ENCODE measurements at regions not wholly inside any gene's neighbourhood (a gene's known extent, or its start where the extent isn't known, plus 50 kb on each side); places are given as distances from the start of the nearest gene placed in this dataset.

DNA sequence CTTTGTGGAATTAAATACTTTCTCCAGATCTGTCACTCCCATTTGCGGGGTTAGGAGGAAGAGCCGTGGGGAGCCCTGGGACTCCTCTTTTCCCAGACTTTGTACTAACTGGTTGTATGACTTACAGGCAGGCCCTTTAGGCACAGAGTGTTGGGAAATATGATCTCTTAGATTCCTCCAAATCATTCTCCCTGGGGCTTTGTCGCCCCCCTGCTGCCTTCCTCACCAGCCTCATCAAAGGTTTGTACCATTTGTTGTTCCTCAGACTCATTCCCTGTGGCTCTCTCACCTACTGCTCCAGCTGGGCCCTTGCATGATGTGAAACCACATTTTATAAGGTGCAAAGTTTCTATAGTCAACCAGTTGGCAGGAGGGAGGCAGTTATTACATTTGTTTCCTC, 56.4 kb downstream of the CRYGS start:
- H3K36me3 ChIP-seq (ENCODE audit: control insufficient read depth, insufficient read depth, low read length), result no peaks in the 10 kb centered on the region
- no peaks in the 10 kb centered on the region for H3K9me3 ChIP-seq (ENCODE audit: control insufficient read depth, low read length)
- no peaks in the 10 kb centered on the region for H3K4me1 ChIP-seq (ENCODE audit: control insufficient read depth, insufficient read depth, low read length, poor library complexity, severe bottlenecking)
- 0 to 30% methylated on average over 1 to 3 of the region's 3 CpGs for WGBS, 2 experiments (ENCODE audit: insufficient coverage in 2 of 2)
- H3K4me3 ChIP-seq (ENCODE audit: extremely low read depth, insufficient read depth, low read length, poor library complexity, severe bottlenecking), result no peak overlapping the region
- no peak overlapping the region for H3K27ac ChIP-seq (ENCODE audit: low read depth, low read length, severe bottlenecking)

DNA sequence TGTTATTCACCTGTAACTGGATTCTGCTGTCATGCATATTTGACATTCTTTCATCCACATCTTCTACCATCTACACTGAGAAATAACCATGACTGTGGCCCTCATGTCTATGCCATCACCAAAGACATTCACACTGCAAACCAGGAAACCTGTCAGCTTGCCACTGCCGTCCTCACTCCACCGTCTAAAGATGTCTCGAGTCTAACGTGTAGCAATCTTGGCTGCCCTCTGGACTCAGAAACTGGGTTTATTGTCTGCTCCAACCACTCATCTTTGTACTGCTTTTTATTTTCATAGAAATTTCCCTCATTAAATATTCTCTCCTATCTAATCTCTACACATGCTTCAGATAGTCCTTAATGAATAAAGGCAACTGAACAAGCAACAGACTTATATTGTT, 57.1 kb downstream of the CRYGS start:
- Histone ChIP-seq H3K36me3 (ENCODE audit: control insufficient read depth, insufficient read depth, low read length) (no peaks in the 10 kb centered on the region), H3K9me3 (ENCODE audit: control insufficient read depth, low read length) (no peaks in the 10 kb centered on the region), H3K4me1 (ENCODE audit: control insufficient read depth, insufficient read depth, low read length, poor library complexity, severe bottlenecking) (no peaks in the 10 kb centered on the region), H3K27ac (ENCODE audit: low read depth, low read length, severe bottlenecking) (no peak overlapping the region), H3K4me3 (ENCODE audit: extremely low read depth, insufficient read depth, low read length, poor library complexity, severe bottlenecking) (no peak overlapping the region)
- WGBS, 2 experiments (ENCODE audit: insufficient coverage in 2 of 2), result 89 to 91% methylated on average over 4 of the region's 4 CpGs

DNA sequence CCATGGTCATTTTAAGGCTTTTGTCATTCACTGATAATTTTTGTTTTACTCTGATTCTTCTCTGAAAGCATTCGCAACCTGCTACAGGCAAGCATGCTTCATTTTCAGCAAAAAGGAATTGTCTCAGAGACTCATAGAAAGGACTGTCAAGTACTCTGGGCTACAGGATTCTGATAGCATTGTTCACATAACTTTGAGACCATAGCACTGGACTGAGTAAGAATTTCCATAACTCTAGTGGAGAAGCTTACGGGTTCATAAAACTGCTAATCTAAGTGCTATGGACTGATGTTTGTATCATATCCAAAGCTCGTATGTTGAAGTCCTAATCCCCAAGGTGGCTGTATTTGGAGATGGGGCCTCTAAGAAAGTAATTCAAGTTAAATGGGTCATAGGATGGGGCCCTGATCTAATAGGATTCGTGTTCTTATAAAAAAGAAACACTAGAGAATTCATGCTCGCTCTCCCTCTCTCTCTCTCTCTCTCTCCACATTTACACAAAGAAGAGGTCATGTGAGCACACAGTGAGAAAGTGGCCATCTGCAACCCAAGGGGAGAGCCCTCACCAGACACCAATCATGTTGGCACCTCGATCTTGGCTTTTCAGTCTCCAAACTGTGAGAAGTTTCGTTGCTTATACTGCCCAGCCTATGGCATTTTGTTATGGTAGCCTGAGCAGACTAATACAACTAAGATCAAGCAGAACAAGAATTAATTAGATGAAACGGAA, 60.4 kb downstream of the CRYGS start:
- Histone ChIP-seq H3K9me3 (ENCODE audit: control insufficient read depth, low read length) (no peaks in the 10 kb centered on the region), H3K27ac (ENCODE audit: low read depth, low read length, severe bottlenecking) (no peak overlapping the region), H3K4me3 (ENCODE audit: extremely low read depth, insufficient read depth, low read length, poor library complexity, severe bottlenecking) (no peak overlapping the region), H3K4me1 (ENCODE audit: control insufficient read depth, insufficient read depth, low read length, poor library complexity, severe bottlenecking) (no peaks in the 10 kb centered on the region), H3K36me3 (ENCODE audit: control insufficient read depth, insufficient read depth, low read length) (no peaks in the 10 kb centered on the region)
- 90 to 91% methylated on average over 2 to 3 of the region's 8 CpGs for WGBS, 2 experiments (ENCODE audit: insufficient coverage in 2 of 2)

DNA sequence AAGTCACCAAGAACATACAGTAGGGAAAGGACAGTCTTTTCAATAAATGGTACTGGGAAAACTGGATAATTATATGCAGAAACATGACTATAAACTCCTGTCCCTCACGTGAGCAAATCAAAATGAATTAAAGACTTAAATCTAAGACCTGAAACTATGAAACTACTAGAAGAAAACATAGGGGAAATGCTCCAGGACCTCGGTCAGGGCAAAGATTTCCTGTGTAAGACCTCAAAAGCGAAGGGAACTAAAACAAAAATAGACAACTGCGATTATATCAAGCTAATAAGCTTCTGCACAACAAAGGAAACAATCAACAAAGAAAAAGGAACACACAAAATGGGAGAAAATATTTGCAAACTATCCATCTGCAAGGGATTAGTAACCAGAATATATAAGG, 62.7 kb downstream of the CRYGS start:
- no peak overlapping the region for H3K4me3 ChIP-seq (ENCODE audit: extremely low read depth, insufficient read depth, low read length, poor library complexity, severe bottlenecking)
- H3K36me3 ChIP-seq (ENCODE audit: control insufficient read depth, insufficient read depth, low read length), result no peaks in the 10 kb centered on the region
- H3K9me3 ChIP-seq (ENCODE audit: control insufficient read depth, low read length), result no peaks in the 10 kb centered on the region
- no peaks in the 10 kb centered on the region for H3K4me1 ChIP-seq (ENCODE audit: control insufficient read depth, insufficient read depth, low read length, poor library complexity, severe bottlenecking)
- H3K27ac ChIP-seq (ENCODE audit: low read depth, low read length, severe bottlenecking), result no peak overlapping the region
- WGBS, 2 experiments (ENCODE audit: insufficient coverage in 2 of 2), result 85% methylated on average over 3 of the region's 4 CpGs; no CpG with 5 or more reads in 1 of the 2 experiments

DNA sequence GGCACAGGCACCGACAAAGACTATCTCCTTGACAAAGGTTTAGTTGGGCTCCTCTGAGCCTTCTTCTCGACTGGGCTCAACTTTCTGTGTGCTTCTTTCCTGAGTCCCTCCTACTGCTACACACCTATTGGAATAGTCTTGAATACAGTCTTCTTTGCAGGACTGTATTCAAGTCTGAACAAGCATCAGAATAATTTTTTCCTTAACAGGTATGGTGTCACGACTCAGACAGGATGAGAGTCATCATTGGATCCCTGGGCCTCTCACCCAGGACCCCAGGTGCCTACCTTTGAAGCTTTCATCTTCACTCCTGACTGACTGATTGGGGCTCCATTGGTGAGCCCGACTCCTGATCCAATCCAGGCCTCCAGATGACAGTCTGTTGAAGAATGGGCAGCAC, 66.3 kb downstream of the CRYGS start:
- Histone ChIP-seq H3K36me3 (ENCODE audit: control insufficient read depth, insufficient read depth, low read length) (no peaks in the 10 kb centered on the region), H3K4me3 (ENCODE audit: extremely low read depth, insufficient read depth, low read length, poor library complexity, severe bottlenecking) (no peak overlapping the region), H3K4me1 (ENCODE audit: control insufficient read depth, insufficient read depth, low read length, poor library complexity, severe bottlenecking) (peaks cover 4% of the 10 kb centered on the region), H3K27ac (ENCODE audit: low read depth, low read length, severe bottlenecking) (no peak overlapping the region), H3K9me3 (ENCODE audit: control insufficient read depth, low read length) (no peaks in the 10 kb centered on the region)
- 92 to 100% methylated on average over 3 to 4 of the region's 4 CpGs for WGBS, 2 experiments (ENCODE audit: insufficient coverage in 2 of 2)

DNA sequence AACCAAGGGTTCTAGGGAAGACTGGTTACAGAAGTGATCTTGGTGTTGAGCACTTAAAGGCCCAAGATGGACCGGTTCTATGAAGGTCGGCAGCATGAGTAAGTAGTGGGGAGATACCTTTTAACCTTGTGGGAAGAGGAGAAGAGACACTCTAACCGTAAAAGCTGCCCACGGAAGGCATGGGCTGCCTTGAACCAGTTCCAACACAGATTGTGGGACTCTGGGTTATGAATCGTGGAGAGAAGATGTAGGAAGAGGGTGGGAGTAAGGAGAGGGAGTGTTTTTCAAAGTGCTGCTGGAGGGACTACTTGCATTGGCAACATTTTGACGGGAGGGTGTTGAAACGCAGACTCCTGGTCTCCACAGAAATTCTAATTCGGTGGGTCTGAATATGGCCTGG, 67.1 kb downstream of the CRYGS start:
- no peaks in the 10 kb centered on the region for H3K36me3 ChIP-seq (ENCODE audit: control insufficient read depth, insufficient read depth, low read length)
- no peaks in the 10 kb centered on the region for H3K9me3 ChIP-seq (ENCODE audit: control insufficient read depth, low read length)
- WGBS, 2 experiments (ENCODE audit: insufficient coverage in 2 of 2), result 96 to 97% methylated on average over 8 of the region's 8 CpGs
- no peak overlapping the region for H3K4me3 ChIP-seq (ENCODE audit: extremely low read depth, insufficient read depth, low read length, poor library complexity, severe bottlenecking)
- no peak overlapping the region for H3K27ac ChIP-seq (ENCODE audit: low read depth, low read length, severe bottlenecking)
- H3K4me1 ChIP-seq (ENCODE audit: control insufficient read depth, insufficient read depth, low read length, poor library complexity, severe bottlenecking), result peaks cover 4% of the 10 kb centered on the region

DNA sequence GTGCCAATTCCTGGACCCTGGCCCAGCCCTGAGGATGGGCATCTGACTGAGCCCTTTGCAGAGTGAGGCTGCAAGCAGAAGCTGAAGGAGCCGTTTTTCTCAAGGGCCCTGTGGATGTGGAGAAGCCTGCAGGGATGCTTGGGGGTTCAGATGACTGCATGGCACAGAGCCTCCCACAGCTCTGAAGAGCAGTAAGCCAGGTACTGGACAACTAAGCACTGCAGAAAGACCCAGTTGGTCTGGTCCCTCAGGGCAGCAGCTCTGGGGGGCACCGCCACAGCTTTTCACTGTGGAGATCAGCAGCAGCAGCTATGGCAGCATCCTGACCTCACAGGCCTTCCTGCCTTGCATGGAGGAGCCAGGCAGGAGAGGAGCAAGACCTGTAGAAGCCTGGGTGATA, 67.6 kb downstream of the CRYGS start:
- Histone ChIP-seq H3K36me3 (ENCODE audit: control insufficient read depth, insufficient read depth, low read length) (no peaks in the 10 kb centered on the region), H3K4me3 (ENCODE audit: extremely low read depth, insufficient read depth, low read length, poor library complexity, severe bottlenecking) (no peak overlapping the region), H3K9me3 (ENCODE audit: control insufficient read depth, low read length) (no peaks in the 10 kb centered on the region), H3K4me1 (ENCODE audit: control insufficient read depth, insufficient read depth, low read length, poor library complexity, severe bottlenecking) (peaks cover 4% of the 10 kb centered on the region), H3K27ac (ENCODE audit: low read depth, low read length, severe bottlenecking) (no peak overlapping the region)
- WGBS, 2 experiments (ENCODE audit: insufficient coverage in 2 of 2), result 81 to 88% methylated on average over 2 of the region's 2 CpGs

DNA sequence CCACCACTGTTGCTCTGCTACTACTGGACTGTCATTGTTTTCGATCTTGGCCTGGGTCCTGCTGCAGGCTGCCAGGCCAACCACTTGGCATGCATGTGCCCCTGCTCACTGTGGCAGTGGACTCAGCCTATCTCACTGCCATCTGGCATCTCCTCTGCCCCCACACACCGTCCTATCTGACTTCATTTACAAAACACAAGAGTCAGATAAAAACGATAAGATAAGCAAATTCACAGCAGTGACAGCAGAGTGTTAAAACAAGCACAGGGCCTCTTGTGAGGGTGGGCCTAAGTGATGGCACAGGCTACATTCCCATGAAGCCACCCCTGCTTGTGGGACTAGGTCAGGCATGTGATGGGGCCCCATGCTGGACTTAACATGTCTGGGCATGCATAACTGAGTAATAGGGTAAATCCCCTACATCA, 68.1 kb downstream of the CRYGS start:
- Histone ChIP-seq H3K36me3 (ENCODE audit: control insufficient read depth, insufficient read depth, low read length) (no peaks in the 10 kb centered on the region), H3K4me1 (ENCODE audit: control insufficient read depth, insufficient read depth, low read length, poor library complexity, severe bottlenecking) (peaks cover 4% of the 10 kb centered on the region), H3K27ac (ENCODE audit: low read depth, low read length, severe bottlenecking) (no peak overlapping the region), H3K9me3 (ENCODE audit: control insufficient read depth, low read length) (no peaks in the 10 kb centered on the region), H3K4me3 (ENCODE audit: extremely low read depth, insufficient read depth, low read length, poor library complexity, severe bottlenecking) (no peak overlapping the region)
- 60 to 85% methylated on average over 1 to 3 of the region's 3 CpGs for WGBS, 2 experiments (ENCODE audit: insufficient coverage in 2 of 2)

DNA sequence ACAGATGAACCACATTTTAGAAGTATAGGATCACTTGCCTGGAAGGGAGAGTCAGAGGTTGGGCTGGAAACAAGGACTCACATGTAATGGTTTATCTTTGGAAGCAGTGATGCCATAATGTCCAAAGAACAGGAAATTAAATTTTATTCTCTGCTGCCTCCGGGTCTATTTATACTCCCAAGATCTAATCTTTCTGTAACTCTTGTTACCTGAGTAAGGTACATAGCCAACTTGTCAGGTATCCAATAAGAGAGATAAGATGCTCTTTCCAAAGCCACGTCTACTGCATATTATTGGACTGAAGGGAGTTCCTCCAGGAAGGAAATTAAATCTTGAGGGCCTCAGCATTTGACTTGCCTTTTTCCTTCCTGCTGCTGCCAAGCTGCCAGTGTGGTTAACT, 71.0 kb downstream of the CRYGS start:
- peaks cover 4% of the 10 kb centered on the region for H3K4me1 ChIP-seq (ENCODE audit: control insufficient read depth, insufficient read depth, low read length, poor library complexity, severe bottlenecking)
- 100% methylated on average over 1 of the region's 2 CpGs for WGBS, 2 experiments (ENCODE audit: insufficient coverage in 2 of 2)
- no peak overlapping the region for H3K4me3 ChIP-seq (ENCODE audit: extremely low read depth, insufficient read depth, low read length, poor library complexity, severe bottlenecking)
- no peaks in the 10 kb centered on the region for H3K9me3 ChIP-seq (ENCODE audit: control insufficient read depth, low read length)
- H3K27ac ChIP-seq (ENCODE audit: low read depth, low read length, severe bottlenecking), result no peak overlapping the region
- no peaks in the 10 kb centered on the region for H3K36me3 ChIP-seq (ENCODE audit: control insufficient read depth, insufficient read depth, low read length)

DNA sequence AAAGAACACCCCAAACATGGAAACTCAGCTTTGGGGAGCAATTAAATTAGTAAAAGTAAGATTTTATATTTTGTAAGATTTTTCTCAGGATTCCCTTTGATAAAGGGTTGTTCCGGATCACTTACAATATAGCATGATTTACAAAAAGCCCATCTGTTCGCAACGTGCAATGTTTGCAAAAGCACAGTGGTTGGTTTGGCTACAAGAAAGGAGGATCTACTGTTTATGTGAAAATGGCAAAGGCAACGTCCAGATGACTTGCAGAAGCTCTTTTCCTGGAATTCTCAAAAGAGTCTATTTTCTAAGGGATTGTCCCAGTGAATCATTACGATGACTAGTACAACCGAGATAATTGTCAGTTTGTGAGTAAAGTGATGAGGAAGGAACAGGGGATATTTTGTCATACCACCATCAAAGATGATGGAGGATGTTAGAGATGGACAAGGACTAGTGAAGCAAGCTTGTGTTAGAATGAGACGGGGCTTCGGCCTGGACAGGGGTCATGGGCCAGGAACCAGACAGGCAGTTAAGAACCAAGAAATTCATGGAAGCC, 71.6 kb downstream of the CRYGS start:
- Histone ChIP-seq H3K4me1 (ENCODE audit: control insufficient read depth, insufficient read depth, low read length, poor library complexity, severe bottlenecking) (peaks cover 6% of the 10 kb centered on the region), H3K9me3 (ENCODE audit: control insufficient read depth, low read length) (no peaks in the 10 kb centered on the region), H3K4me3 (ENCODE audit: extremely low read depth, insufficient read depth, low read length, poor library complexity, severe bottlenecking) (no peak overlapping the region), H3K36me3 (ENCODE audit: control insufficient read depth, insufficient read depth, low read length) (no peaks in the 10 kb centered on the region), H3K27ac (ENCODE audit: low read depth, low read length, severe bottlenecking) (no peak overlapping the region)
- WGBS, 2 experiments (ENCODE audit: insufficient coverage in 2 of 2), result 94 to 98% methylated on average over 5 of the region's 8 CpGs

DNA sequence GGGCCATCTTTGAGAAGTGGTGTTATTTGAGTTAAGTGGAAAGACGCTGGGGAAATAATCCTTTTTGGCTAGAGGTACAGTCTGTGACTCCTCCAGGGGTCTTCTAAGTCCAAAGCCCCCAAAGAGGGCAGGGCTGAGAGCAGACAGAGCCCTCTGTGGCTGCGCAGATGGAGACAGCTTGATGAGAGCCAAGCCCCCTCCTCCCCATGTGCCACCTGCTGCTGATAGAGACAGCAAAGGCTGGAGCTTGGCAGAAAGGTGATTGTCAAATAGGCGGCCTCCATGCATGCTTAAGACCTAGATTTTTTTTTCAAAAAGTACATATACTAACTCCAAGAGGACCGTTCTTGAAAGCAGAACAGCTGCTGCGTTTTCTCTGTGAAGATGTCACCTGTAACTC, 72.4 kb downstream of the CRYGS start:
- no peaks in the 10 kb centered on the region for H3K36me3 ChIP-seq (ENCODE audit: control insufficient read depth, insufficient read depth, low read length)
- peaks cover 8% of the 10 kb centered on the region for H3K4me1 ChIP-seq (ENCODE audit: control insufficient read depth, insufficient read depth, low read length, poor library complexity, severe bottlenecking)
- 79 to 87% methylated on average over 3 to 4 of the region's 5 CpGs for WGBS, 2 experiments (ENCODE audit: insufficient coverage in 2 of 2)
- no peaks in the 10 kb centered on the region for H3K9me3 ChIP-seq (ENCODE audit: control insufficient read depth, low read length)
- no peak overlapping the region for H3K4me3 ChIP-seq (ENCODE audit: extremely low read depth, insufficient read depth, low read length, poor library complexity, severe bottlenecking)
- H3K27ac ChIP-seq (ENCODE audit: low read depth, low read length, severe bottlenecking), result no peak overlapping the region

All from mesodermal cell (in vitro differentiated cells).